Lower leg skin (tissue), 3 donors: ENCODE measurements at regions not wholly inside any gene's neighbourhood (a gene's known extent, or its start where the extent isn't known, plus 50 kb on each side); places are given as distances from the start of the nearest gene placed in this dataset.

Experiments
- POLR2A ChIP-seq, 2 donors: fragments of 450-650 bp; IDR thresholded peaks; one replicate each; pipeline ENCODE4 v1.6.1; 2016 to 2017; ENCODE audit warnings: antibody characterized with exemption in 2 of 2, mild to moderate bottlenecking in 1 of 2, moderate library complexity in 1 of 2
- TF ChIP-seq, protein P1 (sequence below), 3 donors: fragments of 450-650 bp; IDR thresholded peaks; one replicate each; pipeline ENCODE4 v1.5.1; 2016; ENCODE audit warnings: antibody characterized with exemption in 3 of 3, mild to moderate bottlenecking in 3 of 3, moderate library complexity in 2 of 3

DNA sequence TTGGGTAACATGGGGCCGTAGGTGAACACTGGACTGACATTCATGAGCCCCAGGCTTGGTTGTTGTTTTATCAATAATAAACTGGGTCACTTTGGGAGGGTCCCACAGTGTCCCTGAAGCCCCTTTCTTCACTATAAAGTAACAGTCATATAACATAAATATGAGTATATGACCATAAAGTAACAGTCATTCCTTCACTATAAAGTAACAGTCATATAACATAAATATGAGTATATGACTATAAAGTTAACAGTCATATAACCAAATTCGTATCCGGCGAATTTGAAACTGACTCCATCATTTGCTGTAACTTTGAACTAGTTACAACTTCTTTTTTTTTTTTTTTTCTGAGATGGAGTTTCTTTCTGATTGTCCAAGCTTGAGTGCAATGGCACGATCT is 210.3 kb downstream of the KATNAL1 start:
- TF ChIP-seq, protein P1, sequence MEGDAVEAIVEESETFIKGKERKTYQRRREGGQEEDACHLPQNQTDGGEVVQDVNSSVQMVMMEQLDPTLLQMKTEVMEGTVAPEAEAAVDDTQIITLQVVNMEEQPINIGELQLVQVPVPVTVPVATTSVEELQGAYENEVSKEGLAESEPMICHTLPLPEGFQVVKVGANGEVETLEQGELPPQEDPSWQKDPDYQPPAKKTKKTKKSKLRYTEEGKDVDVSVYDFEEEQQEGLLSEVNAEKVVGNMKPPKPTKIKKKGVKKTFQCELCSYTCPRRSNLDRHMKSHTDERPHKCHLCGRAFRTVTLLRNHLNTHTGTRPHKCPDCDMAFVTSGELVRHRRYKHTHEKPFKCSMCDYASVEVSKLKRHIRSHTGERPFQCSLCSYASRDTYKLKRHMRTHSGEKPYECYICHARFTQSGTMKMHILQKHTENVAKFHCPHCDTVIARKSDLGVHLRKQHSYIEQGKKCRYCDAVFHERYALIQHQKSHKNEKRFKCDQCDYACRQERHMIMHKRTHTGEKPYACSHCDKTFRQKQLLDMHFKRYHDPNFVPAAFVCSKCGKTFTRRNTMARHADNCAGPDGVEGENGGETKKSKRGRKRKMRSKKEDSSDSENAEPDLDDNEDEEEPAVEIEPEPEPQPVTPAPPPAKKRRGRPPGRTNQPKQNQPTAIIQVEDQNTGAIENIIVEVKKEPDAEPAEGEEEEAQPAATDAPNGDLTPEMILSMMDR (IDR thresholded peaks at IDR 0.05) = no peak
- no peak for TF ChIP-seq POLR2A (IDR thresholded peaks at IDR 0.05)
